B cell (primary cell): ENCODE measurements at regions not wholly inside any gene's neighbourhood (a gene's known extent, or its start where the extent isn't known, plus 50 kb on each side); places are given as distances from the start of the nearest gene placed in this dataset.

Experiments used
- ATAC-seq: fragments of 200-7000 bp; cut with Tn5 transposase; one replicate; pipeline ENCODE4 v1.10.0; 2021; ENCODE audit warnings: low read depth, mild to moderate bottlenecking, moderate number of reproducible peaks, moderate library complexity
- CTCF ChIA-PET: fragments of 350-600 bp; sonication (Branson Sonifier 250); formaldehyde crosslinking; loops from one replicate; lab custom pipeline; 2021; ENCODE audit warnings: antibody characterized with exemption, inconsistent platforms; lab: Charles Lee
- POLR2A ChIA-PET: fragments of 350-600 bp; sonication (Branson Sonifier 250); formaldehyde crosslinking; loops from one replicate; lab custom pipeline; 2021; ENCODE audit warnings: antibody characterized with exemption; lab: Charles Lee
- DNase-seq: peaks from one replicate; pipeline ENCODE4 v3.0.0; 2013
- H2AFZ ChIP-seq: 2 replicates; pipeline ENCODE4 v1.6.1; 2012; ENCODE audit warnings: mild to moderate bottlenecking, low read depth, low read length; ENCODE audit not compliant: insufficient read depth, poor library complexity, severe bottlenecking
- H3K27ac ChIP-seq, 2 donors: 1 replicate in 1 of 2; 2 replicates in 1 of 2; pipeline ENCODE4 v1.5.1; 2012 to 2013; ENCODE audit warnings: low read length in 2 of 2, mild to moderate bottlenecking in 2 of 2, moderate library complexity in 1 of 2
- H3K27me3 ChIP-seq, 4 experiments: fragments of 200-600 bp in 1 of 4; sonication (generic) in 1 of 4; replicated peaks in 1 of 4; 1 replicate in 2 of 4; 2 replicates in 2 of 4; pipeline versions ENCODE4 v1.6.1 to v1.7.0; 2013 to 2016; ENCODE audit warnings: low read length in 3 of 4, mild to moderate bottlenecking in 2 of 4, mixed read lengths in 1 of 4, moderate library complexity in 1 of 4; ENCODE audit not compliant: insufficient read depth in 4 of 4, control insufficient read depth in 3 of 4; ENCODE audit errors: control extremely low read depth in 1 of 4
- H3K36me3 ChIP-seq, 2 experiments: replicated peaks in 1 of 2; 1 replicate in 1 of 2; 2 replicates in 1 of 2; pipeline versions ENCODE4 v1.6.1 to v1.7.1; 2013; ENCODE audit warnings: low read length in 1 of 2; ENCODE audit not compliant: insufficient read depth in 2 of 2, control insufficient read depth in 1 of 2; ENCODE audit errors: control extremely low read depth in 1 of 2, extremely low read depth in 1 of 2
- H3K4me1 ChIP-seq, 2 donors: fragments of 200-600 bp in 1 of 2; sonication (generic) in 1 of 2; 1 replicate in 1 of 2; 2 replicates in 1 of 2; pipeline versions ENCODE4 v1.5.1 to v1.6.1; 2013 to 2017; ENCODE audit warnings: low read length in 2 of 2; ENCODE audit not compliant: control insufficient read depth in 2 of 2, insufficient read depth in 2 of 2
- H3K4me2 ChIP-seq: replicated peaks from 2 replicates; pipeline ENCODE3; 2012; ENCODE audit warnings: mild to moderate bottlenecking, low read depth, low read length; ENCODE audit not compliant: poor library complexity, severe bottlenecking
- H3K4me3 ChIP-seq, 5 experiments: fragments of 200-600 bp in 1 of 5; sonication (generic) in 1 of 5; 1 replicate in 3 of 5; 2 replicates in 2 of 5; pipeline versions ENCODE4 v1.5.1 to v1.7.0; 2011 to 2016; ENCODE audit warnings: low read length in 4 of 5, mild to moderate bottlenecking in 4 of 5, low read depth in 2 of 5, control low read depth in 1 of 5, moderate library complexity in 1 of 5; ENCODE audit not compliant: insufficient read depth in 1 of 5; ENCODE audit errors: control extremely low read depth in 1 of 5, extremely low read depth in 1 of 5
- H3K79me2 ChIP-seq: fragments of 200-600 bp; sonication (generic); one replicate; pipeline ENCODE4 v1.6.0; 2016; ENCODE audit warnings: low read length; ENCODE audit not compliant: control insufficient read depth, insufficient read depth
- H3K9ac ChIP-seq: fragments of 200-600 bp; sonication (generic); 2 replicates; pipeline ENCODE4 v1.6.1; 2017; ENCODE audit warnings: mild to moderate bottlenecking, low read length, moderate library complexity
- H3K9me3 ChIP-seq, 3 donors: one replicate each; pipeline versions ENCODE4 v1.6.1 to v1.7.1; 2013; ENCODE audit warnings: low read length in 2 of 3; ENCODE audit not compliant: control insufficient read depth in 2 of 3, insufficient read depth in 1 of 3; ENCODE audit errors: control extremely low read depth in 1 of 3
- H4K20me1 ChIP-seq: 2 replicates; pipeline ENCODE4 v1.6.0; 2012; ENCODE audit warnings: mild to moderate bottlenecking, low read length; ENCODE audit not compliant: insufficient read depth, control insufficient read depth, poor library complexity, severe bottlenecking
- H3K27ac Mint-ChIP-seq: one replicate; pipeline ENCODE4 v1.8.0; 2021; ENCODE audit warnings: mixed read lengths
- H3K27me3 Mint-ChIP-seq: one replicate; pipeline ENCODE4 v1.8.0; 2021; ENCODE audit warnings: mixed read lengths
- H3K4me1 Mint-ChIP-seq: one replicate; pipeline ENCODE4 v1.8.0; 2021; ENCODE audit warnings: mixed read lengths
- H3K4me3 Mint-ChIP-seq: one replicate; pipeline ENCODE4 v1.8.0; 2021; ENCODE audit warnings: mixed read lengths
- H3K9me3 Mint-ChIP-seq: one replicate; pipeline ENCODE4 v1.8.0; 2022; ENCODE audit warnings: mixed read lengths; ENCODE audit not compliant: insufficient read depth
- EZH2 ChIP-seq: IDR thresholded peaks from 2 replicates; pipeline ENCODE4 v1.6.1; 2012; ENCODE audit warnings: borderline replicate concordance, low read depth, mild to moderate bottlenecking, moderate library complexity, low read length; ENCODE audit not compliant: insufficient read depth, poor library complexity, severe bottlenecking
- WGBS: methylation state at CpG from one replicate; pipeline ENCODE4 v1.1.5; 2013; ENCODE audit warnings: missing lambda C conversion rate; ENCODE audit not compliant: insufficient coverage; 5-methylcytosine and 5-hydroxymethylcytosine counted together
- intact Hi-C: fragments of 100-400 bp; cut with micrococcal nuclease; formaldehyde crosslinking; loops from one replicate; pipeline ENCODE4 v1.10.0; 2022
- TF ChIP-seq, protein P1 (sequence below): fragments of 200-600 bp; IDR thresholded peaks from one replicate; pipeline ENCODE4 v1.8.0; 2022; ENCODE audit warnings: antibody characterized with exemption, mild to moderate bottlenecking

- H3K4me2 ChIP-seq, result no peak overlapping the region
- peaks cover 2% of the 10 kb centered on the region for H3K9me3 Mint-ChIP-seq
- H3K27ac Mint-ChIP-seq, result no peak overlapping the region
- no peak overlapping the region for H3K27ac ChIP-seq
- no peak overlapping the region for H3K4me3 Mint-ChIP-seq
- H3K9ac ChIP-seq, result no peak overlapping the region
- WGBS, result no CpG with 5 or more reads among the region's 1 CpG
- no peak for TF ChIP-seq EZH2
- TF ChIP-seq, protein P1, sequence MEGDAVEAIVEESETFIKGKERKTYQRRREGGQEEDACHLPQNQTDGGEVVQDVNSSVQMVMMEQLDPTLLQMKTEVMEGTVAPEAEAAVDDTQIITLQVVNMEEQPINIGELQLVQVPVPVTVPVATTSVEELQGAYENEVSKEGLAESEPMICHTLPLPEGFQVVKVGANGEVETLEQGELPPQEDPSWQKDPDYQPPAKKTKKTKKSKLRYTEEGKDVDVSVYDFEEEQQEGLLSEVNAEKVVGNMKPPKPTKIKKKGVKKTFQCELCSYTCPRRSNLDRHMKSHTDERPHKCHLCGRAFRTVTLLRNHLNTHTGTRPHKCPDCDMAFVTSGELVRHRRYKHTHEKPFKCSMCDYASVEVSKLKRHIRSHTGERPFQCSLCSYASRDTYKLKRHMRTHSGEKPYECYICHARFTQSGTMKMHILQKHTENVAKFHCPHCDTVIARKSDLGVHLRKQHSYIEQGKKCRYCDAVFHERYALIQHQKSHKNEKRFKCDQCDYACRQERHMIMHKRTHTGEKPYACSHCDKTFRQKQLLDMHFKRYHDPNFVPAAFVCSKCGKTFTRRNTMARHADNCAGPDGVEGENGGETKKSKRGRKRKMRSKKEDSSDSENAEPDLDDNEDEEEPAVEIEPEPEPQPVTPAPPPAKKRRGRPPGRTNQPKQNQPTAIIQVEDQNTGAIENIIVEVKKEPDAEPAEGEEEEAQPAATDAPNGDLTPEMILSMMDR, result no peak
- ChIA-PET POLR2A (no interaction called here), CTCF (no interaction called here)
- intact Hi-C loops, result no loop called here
- peaks cover 39% of the 10 kb centered on the region for H3K27me3 Mint-ChIP-seq
- DNase-seq (no peak), ATAC-seq (no peak)
- H2AFZ ChIP-seq, result no peak overlapping the region
- peaks cover 0 to 6% (median 6%) of the 10 kb centered on the region in 3 donors for H3K9me3 ChIP-seq
- peaks cover 0 to 6% (median 1%) of the 10 kb centered on the region in 4 experiments for H3K27me3 ChIP-seq
- no peak overlapping the region for H3K4me3 ChIP-seq
- no peaks in the 10 kb centered on the region for H3K79me2 ChIP-seq
- H3K36me3 ChIP-seq, result no peaks in the 10 kb centered on the region
- H3K4me1 Mint-ChIP-seq, result no peaks in the 10 kb centered on the region
- H4K20me1 ChIP-seq, result no peaks in the 10 kb centered on the region
- no peaks in the 10 kb centered on the region for H3K4me1 ChIP-seq
Observed at GRCh38 chr2:237177052-237177451, 91.4 kb downstream of the COPS8 start.

- DNase-seq (no peak), ATAC-seq (no peak)
- H3K4me1 Mint-ChIP-seq, result no peaks in the 10 kb centered on the region
- H3K27me3 Mint-ChIP-seq, result peaks cover 41% of the 10 kb centered on the region
- H3K79me2 ChIP-seq, result no peaks in the 10 kb centered on the region
- ChIA-PET POLR2A (no interaction called here), CTCF (no interaction called here)
- peaks cover 0 to 6% (median 6%) of the 10 kb centered on the region in 3 donors for H3K9me3 ChIP-seq
- no peak overlapping the region for H3K27ac Mint-ChIP-seq
- no peak overlapping the region for H3K4me3 Mint-ChIP-seq
- peaks cover 2% of the 10 kb centered on the region for H3K9me3 Mint-ChIP-seq
- intact Hi-C loops, result no loop called here
- H3K4me1 ChIP-seq, result no peaks in the 10 kb centered on the region
- no peak overlapping the region for H2AFZ ChIP-seq
- H3K27ac ChIP-seq, result no peak overlapping the region
- no peak overlapping the region for H3K9ac ChIP-seq
- H4K20me1 ChIP-seq, result no peaks in the 10 kb centered on the region
- no peak overlapping the region for H3K4me2 ChIP-seq
- 40% methylated on average over 1 of the region's 2 CpGs for WGBS
- no peak for TF ChIP-seq EZH2
- TF ChIP-seq, protein P1, result no peak
- H3K36me3 ChIP-seq, result no peaks in the 10 kb centered on the region
- H3K4me3 ChIP-seq, result no peak overlapping the region
- peaks cover 0 to 4% (median 1%) of the 10 kb centered on the region in 4 experiments for H3K27me3 ChIP-seq
Observed at GRCh38 chr2:237177986-237178385, 92.3 kb downstream of the COPS8 start.
